IMR-90 (cell line): ENCODE measurements at regions not wholly inside any gene's neighbourhood (a gene's known extent, or its start where the extent isn't known, plus 50 kb on each side); places are given as distances from the start of the nearest gene placed in this dataset.

Source experiments
- ATAC-seq: fragments of 200-7000 bp; cut with Tn5 transposase; 2 replicates; pipeline ENCODE4 v1.9.1; 2020; ENCODE audit warnings: low read depth, mild to moderate bottlenecking, moderate library complexity
- BruUV-seq: library from RNA; stranded (reverse); fragments of 400-500 nt; replicated peaks from 2 replicates; lab custom pipeline; 2021; lab: Mats Ljungman, UMichigan
- CTCF ChIA-PET: fragments of 300-600 bp; formaldehyde crosslinking; extraction: SDS; loops from one replicate; lab custom pipeline; 2021; ENCODE audit warnings: antibody characterized with exemption; lab: Yijun Ruan, JAX
- POLR2A ChIA-PET: fragments of 300-600 bp; sonication (Branson Sonifier 250); formaldehyde crosslinking; loops from one replicate; lab custom pipeline; 2022; ENCODE audit warnings: antibody characterized with exemption; ENCODE audit not compliant: unreplicated experiment; lab: Charles Lee
- DNase-seq: peaks from one replicate; pipeline ENCODE4 v3.0.0; 2013
- H2AFZ ChIP-seq: replicated peaks from 2 replicates; pipeline ENCODE3; 2013; ENCODE audit warnings: low read length, mild to moderate bottlenecking; ENCODE audit not compliant: poor library complexity
- H2AK5ac ChIP-seq: 2 replicates; pipeline ENCODE4 v1.6.1; 2013; ENCODE audit warnings: low read depth, low read length, inconsistent platforms
- H2AK9ac ChIP-seq: replicated peaks from 2 replicates; pipeline ENCODE3; 2013; ENCODE audit warnings: mild to moderate bottlenecking, low read depth, low read length, moderate library complexity; ENCODE audit not compliant: poor library complexity
- H2BK120ac ChIP-seq: 2 replicates; pipeline ENCODE4 v1.6.1; 2013; ENCODE audit warnings: low read depth, low read length, inconsistent platforms
- H2BK15ac ChIP-seq: 3 replicates; pipeline ENCODE4 v1.6.1; 2013; ENCODE audit warnings: low read depth, low read length, inconsistent platforms
- H2BK20ac ChIP-seq: 2 replicates; pipeline ENCODE4 v1.6.1; 2013; ENCODE audit warnings: low read depth, mild to moderate bottlenecking, inconsistent platforms, low read length, moderate library complexity
- H2BK5ac ChIP-seq: 2 replicates; pipeline ENCODE4 v1.6.1; 2013; ENCODE audit warnings: mild to moderate bottlenecking, low read depth, low read length, inconsistent platforms; ENCODE audit not compliant: poor library complexity, severe bottlenecking
- H3K14ac ChIP-seq: replicated peaks from 2 replicates; pipeline ENCODE4 v1.6.1; 2013; ENCODE audit warnings: low read depth, low read length, inconsistent platforms
- H3K18ac ChIP-seq: 2 replicates; pipeline ENCODE4 v1.6.1; 2013; ENCODE audit warnings: low read depth, low read length, control low read depth
- H3K23ac ChIP-seq: 2 replicates; pipeline ENCODE4 v1.6.1; 2013; ENCODE audit warnings: low read depth, low read length, inconsistent platforms
- H3K27ac ChIP-seq: 2 replicates; pipeline ENCODE4 v1.5.1; 2013; ENCODE audit warnings: mild to moderate bottlenecking, control low read depth, low read length; ENCODE audit not compliant: insufficient read depth
- H3K27me3 ChIP-seq: 2 replicates; pipeline ENCODE4 v1.6.1; 2013; ENCODE audit warnings: low read length; ENCODE audit not compliant: control insufficient read depth, insufficient read depth
- H3K36me3 ChIP-seq: 2 replicates; pipeline ENCODE4 v1.6.1; 2013; ENCODE audit warnings: low read length, mixed read lengths; ENCODE audit not compliant: control insufficient read depth, insufficient read depth
- H3K4ac ChIP-seq: 2 replicates; pipeline ENCODE4 v1.6.1; 2013; ENCODE audit warnings: low read depth, low read length, inconsistent platforms
- H3K4me1 ChIP-seq: 2 replicates; pipeline ENCODE4 v1.6.1; 2013; ENCODE audit warnings: low read length, mixed read lengths; ENCODE audit not compliant: control insufficient read depth, insufficient read depth
- H3K4me2 ChIP-seq: 2 replicates; pipeline ENCODE4 v1.6.1; 2013; ENCODE audit warnings: low read depth, mild to moderate bottlenecking, control low read depth, low read length, moderate library complexity
- H3K4me3 ChIP-seq: 2 replicates; pipeline ENCODE4 v1.5.1; 2013; ENCODE audit warnings: low read depth, mild to moderate bottlenecking, control low read depth, low read length, moderate library complexity; ENCODE audit not compliant: insufficient read depth
- H3K56ac ChIP-seq: 2 replicates; pipeline ENCODE4 v1.6.1; 2013; ENCODE audit warnings: low read length, inconsistent platforms; ENCODE audit not compliant: insufficient read depth; ENCODE audit errors: extremely low read depth
- H3K79me1 ChIP-seq, 2 experiments: 2 replicates each; pipeline ENCODE4 v1.6.1; 2013; ENCODE audit warnings: low read length in 2 of 2, inconsistent platforms in 1 of 2, low read depth in 1 of 2
- H3K9ac ChIP-seq: 2 replicates; pipeline ENCODE4 v1.6.1; 2013; ENCODE audit warnings: low read depth, low read length, control low read depth
- H3K9me1 ChIP-seq: 2 replicates; pipeline ENCODE4 v1.6.1; 2013; ENCODE audit warnings: low read length, inconsistent platforms; ENCODE audit not compliant: insufficient read depth
- H3K9me3 ChIP-seq: 2 replicates; pipeline ENCODE4 v1.6.1; 2013; ENCODE audit warnings: low read length; ENCODE audit not compliant: control insufficient read depth, insufficient read depth
- H4K20me1 ChIP-seq: 2 replicates; pipeline ENCODE4 v1.6.1; 2013; ENCODE audit warnings: low read length, inconsistent platforms; ENCODE audit not compliant: insufficient read depth
- H4K5ac ChIP-seq: 2 replicates; pipeline ENCODE4 v1.6.1; 2013; ENCODE audit warnings: mild to moderate bottlenecking, low read depth, low read length, control low read depth
- H4K8ac ChIP-seq, 2 experiments: 2 replicates each; pipeline ENCODE4 v1.6.1; 2013; ENCODE audit warnings: low read depth in 2 of 2, low read length in 2 of 2, control low read depth in 1 of 2, inconsistent platforms in 1 of 2
- H4K91ac ChIP-seq: 2 replicates; pipeline ENCODE4 v1.6.1; 2013; ENCODE audit warnings: low read depth, low read length, inconsistent platforms; ENCODE audit not compliant: insufficient read depth
- CHD1 ChIP-seq: IDR thresholded peaks from 2 replicates; pipeline ENCODE4 v1.6.1; 2012; ENCODE audit warnings: low read depth, low read length, improper control_type of control experiment
- RCOR1 ChIP-seq: IDR thresholded peaks from 2 replicates; pipeline ENCODE4 v1.6.1; 2012; ENCODE audit warnings: mild to moderate bottlenecking, low read length, improper control_type of control experiment; ENCODE audit not compliant: insufficient replicate concordance
- WGBS, 2 experiments: methylation state at CpG; one replicate each; pipeline versions ENCODE4 v1.1.5 to v1.1.7; 2013; ENCODE audit warnings: missing lambda C conversion rate in 2 of 2; ENCODE audit not compliant: insufficient read length in 1 of 2; ENCODE audit errors: extremely low coverage in 2 of 2; 5-methylcytosine and 5-hydroxymethylcytosine counted together
- dilution Hi-C: fragments of 300-500 bp; cut with HindIII; formaldehyde crosslinking; loops from one replicate; pipeline ENCODE4 v1.14.3; 2018; ENCODE audit warnings: low sequenced_read_pairs; ENCODE audit not compliant: unreplicated experiment
- in situ Hi-C: fragments of 300-500 bp; cut with MboI; formaldehyde crosslinking; loops from 3 replicates; pipeline ENCODE4 v1.14.3; 2019; ENCODE audit warnings: low sequenced_read_pairs, inconsistent platforms, mixed read lengths
- intact Hi-C: fragments of 100-400 bp; cut with micrococcal nuclease; formaldehyde crosslinking; loops from 2 replicates; pipeline ENCODE4 v1.10.0; 2022

DNA sequence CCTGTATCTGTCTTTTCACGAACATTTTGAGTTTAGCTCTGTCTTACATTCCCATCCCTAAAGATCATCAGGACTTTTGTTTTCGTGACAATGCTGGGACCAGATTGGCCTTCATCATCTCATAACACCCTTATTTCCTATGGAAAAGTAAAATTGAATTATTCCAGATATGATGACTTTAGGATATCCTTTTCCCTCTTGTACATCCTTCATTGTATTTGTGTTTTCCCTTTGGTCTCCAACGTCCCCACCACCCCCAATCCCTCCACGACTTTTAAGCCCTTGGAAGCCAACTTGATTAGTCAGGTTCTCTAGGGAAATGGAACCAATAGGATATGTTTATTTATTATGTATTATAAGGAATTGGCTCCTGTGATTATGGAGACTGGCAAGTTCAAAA, 167.6 kb downstream of the ARL4A start:
- Histone ChIP-seq H4K91ac (no peak overlapping the region), H4K8ac (no peak overlapping the region), H4K5ac (no peak overlapping the region), H3K79me1 (no peaks in the 10 kb centered on the region), H3K9me1 (no peaks in the 10 kb centered on the region), H2AK5ac (no peak overlapping the region), H2BK5ac (no peak overlapping the region), H3K4me2 (no peak overlapping the region), H3K14ac (no peak overlapping the region), H2BK120ac (no peak overlapping the region), H3K56ac (no peak overlapping the region), H3K18ac (no peak overlapping the region), H2BK15ac (no peak overlapping the region), H3K4me3 (no peak overlapping the region), H3K23ac (no peak overlapping the region), H3K4me1 (no peaks in the 10 kb centered on the region), H2BK20ac (no peak overlapping the region), H3K9me3 (no peaks in the 10 kb centered on the region), H3K36me3 (no peaks in the 10 kb centered on the region), H3K27ac (no peak overlapping the region), H3K9ac (no peak overlapping the region), H4K20me1 (no peaks in the 10 kb centered on the region), H3K27me3 (no peaks in the 10 kb centered on the region), H3K4ac (no peak overlapping the region), H2AK9ac (no peak overlapping the region), H2AFZ (no peak overlapping the region)
- no TSS peak for BruUV-seq
- no peak for ATAC-seq
- POLR2A ChIA-PET = no interaction called here
- CTCF ChIA-PET = no interaction called here
- in situ Hi-C loops = no loop called here
- dilution Hi-C loops = no loop called here
- DNase-seq = no peak
- no CpG with 5 or more reads among the region's 4 CpGs for WGBS, 2 experiments
- intact Hi-C loops = no loop called here
- no peak for TF ChIP-seq RCOR1
- TF ChIP-seq CHD1 = no peak
